ENCODE measurements at regions not wholly inside any gene's neighbourhood (a gene's known extent, or its start where the extent isn't known, plus 50 kb on each side); places are given as distances from the start of the nearest gene placed in this dataset.

GRCh38 chr12:5188472-5188871, 144.8 kb downstream of the KCNA5 start:
- Histone ChIP-seq H3K4me3 (ENCODE audit: low read depth, low read length) (no peak overlapping the region), H3K36me3 (ENCODE audit: control insufficient read depth, insufficient read depth, low read length) (no peaks in the 10 kb centered on the region), H3K27me3 (ENCODE audit: control insufficient read depth, insufficient read depth, low read length) (no peaks in the 10 kb centered on the region), H3K27ac (ENCODE audit: low read depth, low read length) (no peak overlapping the region), H3K4me1 (ENCODE audit: control insufficient read depth, insufficient read depth, low read length) (no peaks in the 10 kb centered on the region), H3K9me3 (ENCODE audit: control insufficient read depth, insufficient read depth, low read length) (no peaks in the 10 kb centered on the region)
- WGBS (ENCODE audit: insufficient coverage), result 67% methylated on average over 1 of the region's 4 CpGs
- DNase-seq (ENCODE audit: low read depth in 4 of 6, low spot score in 6 of 6), result no peak

GRCh38 chr12:5189173-5189572, 145.5 kb downstream of the KCNA5 start:
- DNase-seq (ENCODE audit: low read depth in 4 of 6, low spot score in 6 of 6), result no peak
- no peak overlapping the region for H3K4me3 ChIP-seq (ENCODE audit: low read depth, low read length)
- H3K9me3 ChIP-seq (ENCODE audit: control insufficient read depth, insufficient read depth, low read length), result no peaks in the 10 kb centered on the region
- no peaks in the 10 kb centered on the region for H3K4me1 ChIP-seq (ENCODE audit: control insufficient read depth, insufficient read depth, low read length)
- H3K27ac ChIP-seq (ENCODE audit: low read depth, low read length), result no peak overlapping the region
- WGBS (ENCODE audit: insufficient coverage), result 84% methylated on average over 4 of the region's 4 CpGs
- H3K27me3 ChIP-seq (ENCODE audit: control insufficient read depth, insufficient read depth, low read length), result no peaks in the 10 kb centered on the region
- no peaks in the 10 kb centered on the region for H3K36me3 ChIP-seq (ENCODE audit: control insufficient read depth, insufficient read depth, low read length)

- 94% methylated on average over 5 of the region's 6 CpGs for WGBS (ENCODE audit: insufficient coverage)
- no peak overlapping the region for H3K27ac ChIP-seq (ENCODE audit: low read depth, low read length)
These were observed 148.3 kb downstream of the KCNA5 start for GRCh38 chr12:5191803-5192538.

GRCh38 chr12:5192726-5193125, 149.0 kb downstream of the KCNA5 start:
- Histone ChIP-seq H3K27me3 (ENCODE audit: control insufficient read depth, insufficient read depth, low read length) (no peaks in the 10 kb centered on the region), H3K4me1 (ENCODE audit: control insufficient read depth, insufficient read depth, low read length) (no peaks in the 10 kb centered on the region), H3K36me3 (ENCODE audit: control insufficient read depth, insufficient read depth, low read length) (no peaks in the 10 kb centered on the region), H3K9me3 (ENCODE audit: control insufficient read depth, insufficient read depth, low read length) (no peaks in the 10 kb centered on the region), H3K4me3 (ENCODE audit: low read depth, low read length) (no peak overlapping the region), H3K27ac (ENCODE audit: low read depth, low read length) (no peak overlapping the region)
- no CpG with 5 or more reads among the region's 2 CpGs for WGBS (ENCODE audit: insufficient coverage)
- no peak for DNase-seq (ENCODE audit: low read depth in 4 of 6, low spot score in 6 of 6)

More at GRCh38 chr12:5191803-5192538, 148.3 kb downstream of the KCNA5 start:
- H3K4me1 ChIP-seq (ENCODE audit: control insufficient read depth, insufficient read depth, low read length), result no peaks in the 10 kb centered on the region
- H3K36me3 ChIP-seq (ENCODE audit: control insufficient read depth, insufficient read depth, low read length), result no peaks in the 10 kb centered on the region
- DNase-seq (ENCODE audit: low read depth in 4 of 6, low spot score in 6 of 6), result no peak
- no peaks in the 10 kb centered on the region for H3K27me3 ChIP-seq (ENCODE audit: control insufficient read depth, insufficient read depth, low read length)
- no peak overlapping the region for H3K4me3 ChIP-seq (ENCODE audit: low read depth, low read length)
- H3K9me3 ChIP-seq (ENCODE audit: control insufficient read depth, insufficient read depth, low read length), result no peaks in the 10 kb centered on the region

GRCh38 chr12:5194306-5194705, 150.6 kb downstream of the KCNA5 start:
- no peaks in the 10 kb centered on the region for H3K27me3 ChIP-seq (ENCODE audit: control insufficient read depth, insufficient read depth, low read length)
- WGBS (ENCODE audit: insufficient coverage), result 40% methylated on average over 2 of the region's 2 CpGs
- no peaks in the 10 kb centered on the region for H3K9me3 ChIP-seq (ENCODE audit: control insufficient read depth, insufficient read depth, low read length)
- H3K4me1 ChIP-seq (ENCODE audit: control insufficient read depth, insufficient read depth, low read length), result no peaks in the 10 kb centered on the region
- no peak for DNase-seq (ENCODE audit: low read depth in 4 of 6, low spot score in 6 of 6)
- H3K36me3 ChIP-seq (ENCODE audit: control insufficient read depth, insufficient read depth, low read length), result no peaks in the 10 kb centered on the region
- H3K4me3 ChIP-seq (ENCODE audit: low read depth, low read length), result no peak overlapping the region
- H3K27ac ChIP-seq (ENCODE audit: low read depth, low read length), result no peak overlapping the region

GRCh38 chr12:5195244-5195643, 151.6 kb downstream of the KCNA5 start:
- H3K27ac ChIP-seq (ENCODE audit: low read depth, low read length), result no peak overlapping the region
- no peaks in the 10 kb centered on the region for H3K4me1 ChIP-seq (ENCODE audit: control insufficient read depth, insufficient read depth, low read length)
- peak in 1 of 6 donors; percentile 55 for DNase-seq (ENCODE audit: low read depth in 4 of 6, low spot score in 6 of 6)
- H3K27me3 ChIP-seq (ENCODE audit: control insufficient read depth, insufficient read depth, low read length), result no peaks in the 10 kb centered on the region
- no peak overlapping the region for H3K4me3 ChIP-seq (ENCODE audit: low read depth, low read length)
- no peaks in the 10 kb centered on the region for H3K36me3 ChIP-seq (ENCODE audit: control insufficient read depth, insufficient read depth, low read length)
- H3K9me3 ChIP-seq (ENCODE audit: control insufficient read depth, insufficient read depth, low read length), result no peaks in the 10 kb centered on the region
- no CpG with 5 or more reads among the region's 1 CpG for WGBS (ENCODE audit: insufficient coverage)

GRCh38 chr12:5195691-5196090, 152.0 kb downstream of the KCNA5 start:
- no peak overlapping the region for H3K27ac ChIP-seq (ENCODE audit: low read depth, low read length)
- no peaks in the 10 kb centered on the region for H3K36me3 ChIP-seq (ENCODE audit: control insufficient read depth, insufficient read depth, low read length)
- H3K4me3 ChIP-seq (ENCODE audit: low read depth, low read length), result no peak overlapping the region
- DNase-seq (ENCODE audit: low read depth in 4 of 6, low spot score in 6 of 6), result peak in 1 of 6 donors; percentile 79
- H3K27me3 ChIP-seq (ENCODE audit: control insufficient read depth, insufficient read depth, low read length), result no peaks in the 10 kb centered on the region
- WGBS (ENCODE audit: insufficient coverage), result 78% methylated on average over 2 of the region's 3 CpGs
- no peaks in the 10 kb centered on the region for H3K4me1 ChIP-seq (ENCODE audit: control insufficient read depth, insufficient read depth, low read length)
- no peaks in the 10 kb centered on the region for H3K9me3 ChIP-seq (ENCODE audit: control insufficient read depth, insufficient read depth, low read length)

GRCh38 chr12:5197131-5197530, 153.5 kb downstream of the KCNA5 start:
- no CpG with 5 or more reads among the region's 1 CpG for WGBS (ENCODE audit: insufficient coverage)
- Histone ChIP-seq H3K4me1 (ENCODE audit: control insufficient read depth, insufficient read depth, low read length) (peaks cover 8% of the 10 kb centered on the region), H3K36me3 (ENCODE audit: control insufficient read depth, insufficient read depth, low read length) (no peaks in the 10 kb centered on the region), H3K4me3 (ENCODE audit: low read depth, low read length) (no peak overlapping the region), H3K9me3 (ENCODE audit: control insufficient read depth, insufficient read depth, low read length) (no peaks in the 10 kb centered on the region), H3K27me3 (ENCODE audit: control insufficient read depth, insufficient read depth, low read length) (no peaks in the 10 kb centered on the region), H3K27ac (ENCODE audit: low read depth, low read length) (no peak overlapping the region)
- no peak for DNase-seq (ENCODE audit: low read depth in 4 of 6, low spot score in 6 of 6)

- Histone ChIP-seq H3K4me3 (ENCODE audit: low read depth, low read length) (no peak overlapping the region), H3K36me3 (ENCODE audit: control insufficient read depth, insufficient read depth, low read length) (no peaks in the 10 kb centered on the region), H3K4me1 (ENCODE audit: control insufficient read depth, insufficient read depth, low read length) (peaks cover 8% of the 10 kb centered on the region), H3K9me3 (ENCODE audit: control insufficient read depth, insufficient read depth, low read length) (no peaks in the 10 kb centered on the region), H3K27ac (ENCODE audit: low read depth, low read length) (no peak overlapping the region), H3K27me3 (ENCODE audit: control insufficient read depth, insufficient read depth, low read length) (no peaks in the 10 kb centered on the region)
- WGBS (ENCODE audit: insufficient coverage), result 50% methylated on average over 1 of the region's 2 CpGs
- no peak for DNase-seq (ENCODE audit: low read depth in 4 of 6, low spot score in 6 of 6)
These were observed 154.0 kb downstream of the KCNA5 start for GRCh38 chr12:5197656-5198055.

- Histone ChIP-seq H3K36me3 (ENCODE audit: control insufficient read depth, insufficient read depth, low read length) (no peaks in the 10 kb centered on the region), H3K9me3 (ENCODE audit: control insufficient read depth, insufficient read depth, low read length) (no peaks in the 10 kb centered on the region), H3K27me3 (ENCODE audit: control insufficient read depth, insufficient read depth, low read length) (no peaks in the 10 kb centered on the region), H3K4me3 (ENCODE audit: low read depth, low read length) (no peak overlapping the region), H3K27ac (ENCODE audit: low read depth, low read length) (no peak overlapping the region), H3K4me1 (ENCODE audit: control insufficient read depth, insufficient read depth, low read length) (peaks cover 8% of the 10 kb centered on the region)
- 30% methylated on average over 9 of the region's 14 CpGs for WGBS (ENCODE audit: insufficient coverage)
- DNase-seq (ENCODE audit: low read depth in 4 of 6, low spot score in 6 of 6), result peak in 2 of 6 donors; percentile 50 to 69
These were observed 156.8 kb downstream of the KCNA5 start for GRCh38 chr12:5200278-5201087.
